BJ (cell line): ENCODE measurements at regions not wholly inside any gene's neighbourhood (a gene's known extent, or its start where the extent isn't known, plus 50 kb on each side); places are given as distances from the start of the nearest gene placed in this dataset.
"Not testable (repeated sequence)": the region's sequence is repeated elsewhere in the genome, so short reads cannot be mapped to it uniquely, and the experiment has no call there.

Experiments used
- CTCF ChIA-PET: fragments of 350-600 bp; formaldehyde crosslinking; extraction: SDS; loops from one replicate; lab custom pipeline; 2021; ENCODE audit warnings: antibody characterized with exemption, inconsistent platforms; lab: Yijun Ruan, JAX
- POLR2A ChIA-PET: fragments of 300-600 bp; sonication (Branson Sonifier 250); formaldehyde crosslinking; extraction: SDS; loops from one replicate; lab custom pipeline; 2021; ENCODE audit warnings: antibody characterized with exemption; lab: Charles Lee
- DNase-seq: peaks from one replicate; pipeline ENCODE4 v3.0.0-alpha.2; 2011; ENCODE audit warnings: low read depth
- H3K27me3 ChIP-seq: 2 replicates; pipeline ENCODE4 v1.6.0; 2011; ENCODE audit warnings: low read length; ENCODE audit not compliant: control insufficient read depth, insufficient read depth
- H3K36me3 ChIP-seq: 2 replicates; pipeline ENCODE4 v1.5.1; 2011; ENCODE audit warnings: low read length; ENCODE audit not compliant: control insufficient read depth, insufficient read depth
- H3K4me3 ChIP-seq: 2 replicates; pipeline ENCODE4 v1.5.1; 2011; ENCODE audit warnings: low read depth, mild to moderate bottlenecking, control low read depth, low read length
- TF ChIP-seq, protein P1 (sequence below): IDR thresholded peaks from 2 replicates; pipeline ENCODE4 v1.5.1; 2011; ENCODE audit warnings: low read depth, mild to moderate bottlenecking, control low read depth, inconsistent platforms, low read length, moderate library complexity; ENCODE audit not compliant: insufficient read depth

- ChIA-PET CTCF (no interaction called here), POLR2A (no interaction called here)
- Histone ChIP-seq H3K27me3 (no peaks in the 10 kb centered on the region), H3K4me3 (no peak overlapping the region), H3K36me3 (no peaks in the 10 kb centered on the region)
- DNase-seq, result no peak
- TF ChIP-seq, protein P1, sequence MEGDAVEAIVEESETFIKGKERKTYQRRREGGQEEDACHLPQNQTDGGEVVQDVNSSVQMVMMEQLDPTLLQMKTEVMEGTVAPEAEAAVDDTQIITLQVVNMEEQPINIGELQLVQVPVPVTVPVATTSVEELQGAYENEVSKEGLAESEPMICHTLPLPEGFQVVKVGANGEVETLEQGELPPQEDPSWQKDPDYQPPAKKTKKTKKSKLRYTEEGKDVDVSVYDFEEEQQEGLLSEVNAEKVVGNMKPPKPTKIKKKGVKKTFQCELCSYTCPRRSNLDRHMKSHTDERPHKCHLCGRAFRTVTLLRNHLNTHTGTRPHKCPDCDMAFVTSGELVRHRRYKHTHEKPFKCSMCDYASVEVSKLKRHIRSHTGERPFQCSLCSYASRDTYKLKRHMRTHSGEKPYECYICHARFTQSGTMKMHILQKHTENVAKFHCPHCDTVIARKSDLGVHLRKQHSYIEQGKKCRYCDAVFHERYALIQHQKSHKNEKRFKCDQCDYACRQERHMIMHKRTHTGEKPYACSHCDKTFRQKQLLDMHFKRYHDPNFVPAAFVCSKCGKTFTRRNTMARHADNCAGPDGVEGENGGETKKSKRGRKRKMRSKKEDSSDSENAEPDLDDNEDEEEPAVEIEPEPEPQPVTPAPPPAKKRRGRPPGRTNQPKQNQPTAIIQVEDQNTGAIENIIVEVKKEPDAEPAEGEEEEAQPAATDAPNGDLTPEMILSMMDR, result no peak
Observed at GRCh38 chr1:93763704-93764365, 82.2 kb upstream of the BCAR3 start.

- TF ChIP-seq, protein P1, result no peak
- Histone ChIP-seq H3K27me3 (no peaks in the 10 kb centered on the region), H3K4me3 (no peak overlapping the region), H3K36me3 (no peaks in the 10 kb centered on the region)
- POLR2A ChIA-PET, result no interaction called here
- no peak for DNase-seq
- CTCF ChIA-PET, result no interaction called here
Observed at GRCh38 chr1:93758842-93759515, 77.3 kb upstream of the BCAR3 start.

- no peaks in the 10 kb centered on the region for H3K36me3 ChIP-seq
- no peak for DNase-seq
- no peak overlapping the region for H3K4me3 ChIP-seq
- ChIA-PET CTCF (no interaction called here), POLR2A (no interaction called here)
- no peaks in the 10 kb centered on the region for H3K27me3 ChIP-seq
- TF ChIP-seq, protein P1, result no peak
Observed at GRCh38 chr1:93757256-93758036, 75.8 kb upstream of the BCAR3 start.

DNA sequence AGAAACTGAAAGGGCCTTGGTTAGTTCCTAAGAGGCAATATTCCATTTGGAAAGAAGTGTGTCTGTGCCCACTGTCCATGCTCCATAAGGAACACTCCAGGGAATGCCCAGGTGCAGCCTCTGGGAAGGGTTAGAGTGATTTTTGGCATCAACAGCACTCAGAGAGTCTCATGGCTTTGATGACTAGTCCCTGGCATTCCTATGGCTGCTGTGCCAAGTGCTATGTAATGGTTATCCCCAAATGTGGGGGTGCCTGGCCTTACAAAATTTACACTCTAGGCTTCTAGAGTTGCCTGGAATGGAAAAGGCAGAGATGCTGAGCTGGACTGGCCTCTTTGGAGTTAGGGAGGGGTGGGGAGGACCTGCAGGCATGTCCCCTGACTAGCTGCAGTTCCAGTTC lies 75.0 kb upstream of the BCAR3 start:
- POLR2A ChIA-PET, result no interaction called here
- H3K4me3 ChIP-seq, result no peak overlapping the region
- no peaks in the 10 kb centered on the region for H3K27me3 ChIP-seq
- no peaks in the 10 kb centered on the region for H3K36me3 ChIP-seq
- CTCF ChIA-PET, result no interaction called here
- DNase-seq, result no peak
- TF ChIP-seq, protein P1, result no peak

- H3K27me3 ChIP-seq, H3K36me3 ChIP-seq, POLR2A ChIA-PET, DNase-seq, H3K4me3 ChIP-seq: not testable (repeated sequence)
- CTCF ChIA-PET, result interaction anchor here (0.8 to 2.0 kb wide), 7 partner anchors 11 to 58 kb away, joined by 3 to 7 read pairs (median 3); no protein-coding TSS in a partner anchor
Observed at GRCh38 chr1:93755251-93755715, 73.6 kb upstream of the BCAR3 start.
